Inferior parietal cortex (tissue), 1 donor: ENCODE measurements at regions not wholly inside any gene's neighbourhood (a gene's known extent, or its start where the extent isn't known, plus 50 kb on each side); places are given as distances from the start of the nearest gene placed in this dataset.

Source experiments
- DNase-seq: peaks from one replicate; pipeline ENCODE4 v3.0.0-alpha.2; 2016; ENCODE audit errors: extremely low spot score

DNA sequence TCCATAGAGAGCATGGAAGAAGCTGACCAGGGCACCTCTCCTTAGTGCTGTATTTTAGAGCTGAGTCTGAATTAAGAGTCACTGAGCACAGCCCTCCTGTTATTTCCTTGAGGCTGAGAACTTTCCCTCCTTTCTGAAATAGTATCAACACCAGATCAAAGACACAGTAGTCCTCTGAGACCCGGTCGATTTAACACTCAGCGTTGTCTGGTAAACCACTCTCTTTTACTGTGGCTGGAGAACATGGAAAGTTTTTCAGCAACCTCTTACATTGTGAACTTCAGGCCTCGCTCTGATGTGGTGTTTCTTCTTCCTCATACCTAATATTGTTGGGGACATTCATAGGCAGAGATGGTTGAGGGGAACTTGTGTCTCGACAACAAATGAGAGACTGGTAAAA lies 202.0 kb upstream of the MTPN start:
- no peak for DNase-seq

DNA sequence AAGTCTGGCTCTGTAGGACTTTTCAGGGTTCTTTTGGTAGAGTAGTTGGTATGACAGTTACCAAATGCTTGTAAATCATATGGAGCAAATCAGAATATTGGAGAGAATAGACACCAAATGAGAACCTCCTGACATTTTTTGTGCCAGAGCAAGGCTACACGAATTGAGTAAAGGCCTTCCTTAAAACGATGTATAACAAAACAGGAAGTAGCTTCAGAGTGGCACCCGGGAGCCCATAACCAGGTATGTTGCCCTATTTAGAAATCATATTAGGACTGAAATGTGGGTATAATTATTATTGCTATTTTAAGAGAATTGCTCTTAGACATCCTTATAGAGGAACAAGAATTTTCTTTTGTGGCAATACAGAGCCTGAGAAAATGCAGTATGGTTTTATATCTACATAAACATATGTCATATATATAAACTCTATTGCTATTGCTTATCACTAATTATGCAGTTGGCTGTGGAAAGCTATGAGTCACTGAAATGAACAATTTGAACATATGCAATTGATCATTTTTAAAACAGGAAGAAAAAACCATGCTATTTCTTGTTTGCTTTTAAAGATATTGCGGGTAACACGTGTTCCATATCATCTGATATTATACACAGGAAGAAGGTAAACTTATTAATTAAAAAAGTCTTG lies 197.4 kb upstream of the MTPN start:
- DNase-seq, result no peak

DNA sequence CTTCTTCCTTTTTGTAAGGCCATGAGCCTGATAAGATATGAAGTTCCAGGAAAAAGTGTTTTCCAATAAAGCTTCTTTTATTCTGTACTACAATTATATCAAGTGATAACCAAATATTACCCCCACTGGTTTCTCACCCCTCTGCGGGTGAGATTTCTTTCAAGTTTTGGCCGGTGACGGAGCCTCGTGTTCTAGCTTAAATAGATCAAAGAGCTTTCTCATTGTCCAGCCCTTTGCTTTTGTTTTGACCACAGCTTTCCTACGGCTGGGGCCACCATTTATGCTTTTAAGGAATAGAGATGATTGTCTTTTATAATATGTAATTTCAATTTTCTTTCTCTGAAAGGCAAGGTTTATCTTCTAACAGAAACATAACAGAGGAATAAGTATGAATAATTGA lies 196.7 kb upstream of the MTPN start:
- DNase-seq, result no peak

DNA sequence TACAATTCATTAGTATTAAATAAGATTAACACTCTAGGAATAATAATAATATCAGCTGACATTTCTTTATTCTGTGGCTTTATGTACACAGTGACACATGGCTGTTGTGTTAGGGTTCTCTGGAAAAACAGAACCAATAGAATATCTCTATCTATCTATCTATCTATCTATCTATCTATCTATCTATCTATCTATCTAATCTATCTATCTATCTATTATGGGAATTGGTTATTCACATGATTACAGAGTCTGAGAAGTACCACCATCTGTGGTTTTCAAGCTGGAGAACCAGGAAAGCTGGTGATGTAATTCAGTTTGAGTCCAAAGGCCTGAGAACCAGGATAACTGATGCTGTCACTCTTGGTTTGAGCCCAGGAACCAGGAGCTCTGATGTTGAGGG lies 194.1 kb upstream of the MTPN start:
- no peak for DNase-seq

DNA sequence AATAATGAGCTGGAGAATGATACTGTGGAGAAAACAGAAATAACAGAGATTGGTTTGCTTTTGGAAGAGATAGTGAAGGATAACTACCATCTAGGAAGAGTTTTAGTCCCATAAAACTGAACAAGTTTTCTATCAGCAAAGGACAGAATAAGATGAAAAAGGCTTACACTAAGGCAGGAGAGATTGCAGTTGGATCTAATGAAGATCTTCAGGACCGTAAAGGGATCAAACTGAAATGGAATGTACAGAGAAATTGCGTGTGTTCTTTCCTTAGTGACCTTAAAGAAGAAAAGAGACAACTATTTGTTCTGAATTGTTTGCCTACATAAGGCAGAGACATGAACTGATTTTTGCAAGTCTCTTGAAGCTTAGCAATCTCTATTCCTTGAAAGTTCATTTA lies 191.7 kb upstream of the MTPN start:
- no peak for DNase-seq

DNA sequence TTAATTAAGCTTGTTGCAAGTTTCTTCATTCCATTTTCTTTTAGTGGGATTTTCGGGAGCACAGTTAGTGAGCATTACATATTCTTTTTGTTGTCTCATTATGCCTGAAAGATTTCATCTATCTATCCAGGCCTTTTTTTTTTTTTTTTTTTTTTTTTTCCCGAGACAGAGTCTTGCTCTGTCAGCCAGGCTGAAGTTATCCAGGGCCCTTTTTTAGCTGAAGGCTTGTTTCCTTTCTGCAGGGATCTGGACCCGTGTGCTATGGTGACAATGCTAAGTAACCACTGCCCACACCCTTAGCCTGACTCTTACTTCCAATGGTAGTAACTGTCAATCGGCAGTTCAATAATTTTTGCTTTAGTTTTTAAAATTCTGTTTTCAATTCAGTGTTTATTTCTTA lies 190.8 kb upstream of the MTPN start:
- no peak for DNase-seq

DNA sequence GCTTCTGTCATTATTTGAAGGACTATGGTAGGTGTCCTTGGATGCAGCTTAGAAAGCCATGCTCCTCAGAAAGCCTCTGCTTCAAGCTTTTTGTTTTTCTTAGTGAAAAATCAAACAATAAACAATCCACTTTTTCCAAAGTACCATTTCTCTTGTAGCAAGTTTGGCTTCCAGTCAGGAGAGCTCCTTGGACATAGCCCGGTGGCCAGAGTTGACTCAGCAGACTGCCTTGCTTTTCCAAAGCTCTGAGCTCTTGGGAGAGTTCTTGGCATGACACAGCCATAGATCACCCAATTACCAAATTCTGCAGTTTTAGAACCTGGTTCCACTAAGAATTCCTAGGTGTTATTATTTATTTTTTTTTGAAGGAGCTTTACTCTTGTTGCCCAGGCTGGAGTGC lies 189.4 kb upstream of the MTPN start:
- DNase-seq, result no peak

DNA sequence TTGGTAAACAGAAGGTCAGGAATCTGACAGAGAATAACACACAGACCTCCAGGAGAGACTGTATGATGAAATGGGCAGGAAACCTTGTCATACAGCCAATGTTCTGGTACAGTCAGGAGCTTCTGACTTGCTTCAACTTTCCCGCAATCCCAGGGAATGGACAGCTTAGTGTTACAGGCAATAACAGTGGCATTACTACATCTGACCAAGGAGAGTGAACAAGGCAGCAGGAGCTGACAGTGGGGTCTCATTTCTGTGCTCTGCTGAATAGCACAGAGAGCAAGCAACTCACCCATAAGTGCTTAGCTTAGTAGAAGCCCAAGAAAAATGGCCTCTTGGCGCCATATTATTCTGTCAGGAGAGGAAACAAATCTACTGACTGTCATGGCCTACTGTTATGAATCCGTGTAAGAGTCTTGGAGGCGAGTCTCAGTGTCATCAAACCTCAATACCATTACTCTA lies 186.2 kb upstream of the MTPN start:
- no peak for DNase-seq

DNA sequence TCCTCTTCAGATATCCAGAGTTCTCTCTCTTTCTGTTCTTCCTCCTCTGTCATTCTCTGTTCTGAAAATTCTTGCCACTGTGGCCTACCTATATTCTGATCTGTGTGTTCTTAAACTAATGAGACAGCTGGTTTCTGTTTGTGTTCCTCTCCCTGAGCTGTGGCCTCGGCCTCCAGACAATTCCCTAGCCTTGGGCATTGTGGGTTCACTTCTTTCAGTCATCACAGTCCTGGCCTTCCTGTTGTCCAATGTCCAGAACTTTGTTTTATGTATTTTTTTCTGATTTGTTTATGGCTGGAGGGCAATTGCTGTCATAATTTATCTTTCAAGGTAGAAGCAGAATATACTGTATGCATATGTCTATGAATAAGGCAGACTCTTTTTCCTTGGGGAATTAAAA lies 173.2 kb upstream of the MTPN start:
- DNase-seq, result no peak

DNA sequence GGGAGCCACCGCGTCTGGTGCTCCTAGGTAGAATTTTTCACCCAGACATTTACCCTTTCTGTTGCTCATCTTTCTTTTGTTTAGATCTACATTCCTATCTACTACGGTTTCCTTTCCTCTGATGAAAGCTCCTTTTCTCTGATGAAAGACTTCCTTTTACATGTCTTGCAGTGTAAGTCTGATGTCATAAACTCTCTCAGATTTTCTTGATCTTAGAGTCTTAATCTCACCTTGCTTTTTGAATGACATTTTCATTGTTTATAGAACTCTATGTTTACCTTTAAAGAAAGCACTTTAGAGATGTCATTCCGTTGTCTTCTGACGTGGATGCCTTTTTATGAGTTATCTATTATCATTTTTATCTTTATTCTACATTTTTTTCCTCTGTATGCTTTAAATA lies 171.8 kb upstream of the MTPN start:
- no peak for DNase-seq

DNA sequence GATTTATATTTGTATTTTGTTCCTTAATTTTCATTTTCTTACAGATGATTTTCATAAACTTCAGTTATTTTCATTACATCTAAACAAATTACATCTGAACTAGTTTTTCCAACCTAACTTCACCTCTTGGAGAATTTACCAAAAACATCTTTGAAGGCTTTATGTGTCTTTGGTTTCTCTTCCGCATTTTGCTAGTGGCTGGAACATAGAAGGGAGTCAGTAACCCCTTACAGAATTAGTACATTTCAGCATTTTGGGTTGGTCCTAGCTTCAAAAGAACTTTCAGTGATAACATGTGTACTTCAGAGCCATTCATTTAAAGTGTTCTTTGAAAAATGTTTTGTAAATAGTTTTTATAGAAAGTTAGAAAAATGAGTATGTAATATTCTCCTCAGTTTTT lies 169.8 kb upstream of the MTPN start:
- DNase-seq, result no peak

DNA sequence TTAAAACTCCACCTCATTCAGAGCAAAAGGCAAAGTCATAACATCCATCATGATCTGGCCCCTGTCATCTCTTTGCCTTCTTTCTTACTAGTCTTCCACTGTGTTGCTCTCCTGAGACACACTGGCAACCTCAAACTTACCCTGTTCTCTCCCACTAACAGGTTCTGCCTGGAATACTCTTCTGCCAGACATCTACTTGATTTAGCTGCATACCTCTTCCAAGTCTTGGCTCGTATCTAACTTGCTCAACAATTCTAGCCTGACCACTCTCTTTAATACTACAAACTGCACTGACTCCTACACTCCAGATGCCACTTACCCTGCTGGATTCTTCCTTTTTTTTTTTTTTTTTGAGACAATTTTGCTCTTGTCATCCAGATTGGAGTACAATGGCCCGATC lies 167.0 kb upstream of the MTPN start:
- DNase-seq, result no peak

DNA sequence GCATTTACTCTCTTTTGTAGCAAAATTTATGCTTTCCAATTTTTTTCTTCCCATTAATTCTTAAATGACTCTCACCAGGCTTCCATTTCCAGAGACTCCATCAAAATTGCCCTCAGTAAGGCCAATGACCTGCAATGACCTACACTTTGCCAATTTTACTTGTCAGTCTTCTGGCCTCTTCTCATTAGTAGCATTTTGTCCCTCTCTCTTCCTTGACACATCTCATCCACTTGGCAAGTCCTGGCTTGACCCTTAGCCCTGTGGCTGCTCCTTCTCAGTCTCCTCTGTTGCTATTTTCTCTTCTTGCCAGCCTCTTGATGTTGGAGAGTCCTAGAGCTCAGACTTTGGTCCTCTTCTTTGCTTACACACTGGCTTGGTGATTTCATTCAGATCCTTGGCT lies 166.1 kb upstream of the MTPN start:
- no peak for DNase-seq

DNA sequence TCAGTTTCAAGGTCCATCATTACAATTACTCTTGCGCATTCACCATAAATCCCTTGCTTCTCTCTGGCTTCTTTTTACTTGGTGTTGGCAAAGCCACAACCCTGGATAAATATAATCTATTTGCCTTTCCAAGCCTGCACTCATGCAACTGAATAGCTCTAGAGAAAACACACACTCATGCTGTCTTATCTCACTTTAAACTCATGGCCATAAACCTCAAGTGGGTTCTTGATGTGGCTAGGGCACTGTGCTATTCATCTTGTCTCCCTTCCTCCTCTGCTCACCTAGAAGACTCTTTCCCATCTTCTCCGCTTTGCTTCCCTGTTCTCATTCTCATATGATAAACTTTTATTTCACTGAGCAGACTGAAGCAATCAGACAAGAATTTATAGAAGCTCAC lies 165.4 kb upstream of the MTPN start:
- no peak for DNase-seq

DNA sequence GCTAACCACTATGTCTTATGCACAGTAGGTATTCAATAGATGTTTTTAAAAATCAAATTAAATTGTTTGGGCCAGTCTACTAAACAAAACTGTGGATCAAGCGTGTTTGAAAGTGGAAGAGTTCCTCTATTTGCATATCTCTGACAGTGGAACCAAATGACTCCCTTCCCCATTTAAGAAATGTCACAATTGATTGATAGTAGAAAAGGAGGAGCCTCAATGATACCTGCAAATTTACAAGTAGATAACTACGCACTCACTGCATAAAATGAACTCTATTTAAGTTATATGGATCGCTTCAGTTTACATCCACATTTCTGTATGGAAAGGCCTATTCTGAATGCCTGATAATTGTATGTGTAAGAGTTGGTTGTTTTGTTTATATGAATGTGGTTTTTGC lies 163.3 kb upstream of the MTPN start:
- no peak for DNase-seq

DNA sequence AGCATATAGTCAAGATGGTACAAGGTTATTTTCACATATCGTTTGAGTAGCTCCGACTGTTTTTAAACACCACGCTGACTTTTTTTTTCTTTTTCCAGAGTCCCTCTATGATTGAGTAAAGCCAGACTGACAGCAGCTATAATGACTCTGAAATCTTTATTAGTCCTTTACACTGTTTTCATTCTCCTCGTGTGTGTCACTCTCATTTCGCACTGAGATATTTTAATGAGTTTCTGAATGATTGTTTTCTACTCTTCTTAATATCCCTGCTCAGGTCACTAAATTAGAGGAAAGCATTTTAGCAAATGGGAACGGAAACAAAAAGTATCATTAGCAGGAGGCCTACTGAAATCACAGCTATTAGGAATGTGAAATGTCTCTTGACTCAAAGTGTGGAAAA lies 162.3 kb upstream of the MTPN start:
- no peak for DNase-seq

DNA sequence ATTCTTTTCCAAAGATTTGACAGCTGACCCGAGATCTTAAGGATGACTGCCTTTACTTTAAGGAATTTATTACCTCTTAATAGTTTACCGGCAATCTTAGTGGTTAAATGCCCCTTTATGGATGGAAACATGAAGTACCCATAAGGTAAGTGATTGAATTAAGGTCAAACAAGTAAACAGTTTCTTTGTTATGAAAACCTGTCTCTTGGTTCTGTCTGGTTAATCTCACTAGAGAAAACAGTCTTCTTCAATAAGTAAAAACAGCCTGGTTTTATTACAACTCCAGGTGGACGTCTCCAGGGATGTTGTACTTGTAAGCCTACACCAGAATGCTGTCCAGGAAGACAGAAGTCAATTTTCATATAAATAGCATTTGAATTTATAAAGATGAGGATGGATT lies 161.8 kb upstream of the MTPN start:
- no peak for DNase-seq

DNA sequence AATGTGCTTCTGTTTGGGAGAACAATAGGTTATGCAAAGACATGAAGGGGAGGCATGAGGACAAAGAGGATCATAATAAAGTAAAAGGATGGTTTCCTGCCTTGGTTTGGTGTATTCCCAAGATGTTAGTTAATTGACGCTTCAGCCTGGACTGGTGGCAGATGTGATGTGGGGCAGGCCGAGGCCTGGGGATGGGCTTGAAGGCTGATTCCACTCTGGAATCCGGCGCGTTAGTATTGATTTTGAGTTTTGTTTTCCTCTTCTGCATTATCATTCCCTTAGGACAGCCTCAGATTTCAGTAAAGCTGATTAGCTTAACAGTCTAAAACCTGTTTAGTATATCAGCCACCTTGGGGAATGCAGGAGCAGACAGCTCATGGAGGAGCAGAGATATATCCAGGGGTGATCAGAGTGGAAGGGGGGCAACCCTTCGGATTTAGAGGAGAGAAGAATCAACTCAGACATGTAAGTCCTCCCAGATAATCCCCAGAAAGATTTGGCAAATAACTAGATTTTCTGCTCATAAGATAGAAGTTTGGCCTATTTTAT lies 159.8 kb upstream of the MTPN start:
- no peak for DNase-seq

DNA sequence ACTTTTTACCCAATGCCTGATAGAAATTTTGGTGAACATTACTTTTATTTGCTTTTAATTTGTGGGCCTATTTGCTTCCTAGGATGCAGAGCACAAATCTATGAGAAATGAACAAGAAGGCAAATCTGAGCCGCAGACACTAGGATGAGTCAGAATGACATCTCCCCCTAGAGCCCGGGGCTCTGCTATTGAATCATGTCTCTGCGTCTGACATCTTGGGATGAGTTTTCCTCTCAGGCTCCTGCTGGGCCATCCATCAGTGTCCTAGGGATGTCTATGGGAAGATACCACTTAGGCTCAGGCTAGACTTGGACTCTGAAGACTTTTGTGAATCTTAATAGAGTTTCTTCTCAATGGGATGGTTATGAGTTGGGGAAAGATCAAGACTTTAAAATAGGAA lies 157.3 kb upstream of the MTPN start:
- no peak for DNase-seq

DNA sequence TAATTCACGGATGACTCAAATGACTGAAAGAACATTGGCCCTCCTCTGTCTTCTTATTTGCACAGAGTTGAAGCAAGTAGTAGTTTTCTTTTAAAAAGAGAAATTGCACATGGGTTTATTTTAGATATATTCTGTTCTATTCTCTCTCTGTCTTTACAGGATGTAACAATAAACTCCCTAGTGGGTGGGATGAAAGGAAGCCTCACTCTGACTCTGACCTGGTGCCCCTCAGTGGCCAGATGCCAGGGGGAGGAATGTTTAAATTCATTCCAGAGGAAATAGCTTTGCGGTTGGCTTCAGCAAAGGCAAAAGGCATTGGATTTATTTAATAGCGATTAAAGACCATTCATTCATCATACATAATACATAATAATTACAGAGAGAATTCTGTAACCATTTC lies 156.4 kb upstream of the MTPN start:
- DNase-seq, result no peak

DNA sequence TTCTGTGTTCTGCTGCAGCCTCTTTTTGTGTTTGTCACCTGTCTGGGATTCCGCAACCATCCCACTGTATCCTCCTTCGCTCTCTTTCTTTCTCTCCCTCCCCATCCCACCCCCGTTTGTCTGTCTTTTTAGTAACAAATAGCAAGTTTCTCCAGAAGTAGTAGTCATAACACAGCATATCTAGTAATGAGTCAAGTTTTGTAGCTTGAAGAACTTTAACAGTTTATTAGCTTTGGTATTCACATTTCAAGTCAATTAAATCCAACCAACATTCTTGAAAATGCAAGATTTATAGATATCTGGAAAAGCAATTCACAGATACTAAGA lies 154.1 kb upstream of the MTPN start:
- DNase-seq, result no peak

DNA sequence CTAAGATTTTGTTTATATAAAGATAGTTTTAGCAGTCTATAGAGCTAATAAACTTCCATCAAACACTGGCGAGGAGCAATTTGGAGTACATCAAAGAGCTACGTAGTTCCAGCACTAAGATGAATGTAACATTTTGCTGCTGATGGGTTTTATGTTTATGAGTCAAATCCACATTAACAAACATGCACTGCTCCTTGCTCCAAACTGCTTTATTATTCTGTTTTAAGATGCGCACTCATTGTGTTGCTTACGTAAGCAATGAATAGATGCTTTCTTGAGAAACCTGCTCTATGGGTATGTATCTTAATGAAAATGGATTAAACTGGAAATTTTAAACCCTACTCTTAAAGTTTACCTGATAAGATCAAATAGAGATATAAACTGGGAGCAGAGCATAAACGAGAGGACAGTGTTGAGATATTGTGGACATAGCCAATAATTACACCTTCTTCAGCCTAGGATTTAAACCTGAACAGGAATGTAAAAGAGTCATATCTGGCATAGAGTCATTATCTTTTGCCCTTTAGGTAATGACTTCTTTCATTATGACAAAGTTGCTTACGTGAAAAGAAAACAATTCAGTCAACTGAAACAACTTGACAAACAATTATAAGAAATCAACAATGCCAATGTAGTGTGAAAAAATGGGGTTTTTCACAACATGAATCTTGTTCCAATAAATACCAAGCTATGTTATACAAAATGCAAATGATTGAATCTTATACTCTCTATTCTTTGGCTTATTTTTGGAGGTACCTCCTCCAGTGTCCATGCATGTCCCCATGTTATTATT lies 153.5 kb upstream of the MTPN start:
- DNase-seq, result no peak

DNA sequence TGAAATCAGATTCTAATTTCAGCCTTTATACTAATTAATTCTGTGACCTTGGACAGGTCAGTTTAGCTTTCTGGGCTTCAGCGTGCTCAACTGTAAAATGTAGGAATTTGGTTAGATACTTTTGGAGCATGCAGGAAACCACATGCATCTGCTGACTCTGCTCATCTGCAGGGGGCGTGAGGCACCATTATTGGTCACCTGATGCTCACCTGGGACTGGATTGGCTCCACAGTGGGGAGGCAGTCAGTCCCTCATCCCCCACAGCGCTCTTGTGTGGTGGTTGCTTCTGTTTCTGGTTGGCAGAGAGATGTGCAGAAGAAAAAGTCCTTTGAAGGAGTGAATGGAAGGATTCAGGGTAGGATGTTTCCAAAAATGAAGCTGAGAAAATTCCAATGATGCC lies 150.9 kb upstream of the MTPN start:
- DNase-seq, result no peak

DNA sequence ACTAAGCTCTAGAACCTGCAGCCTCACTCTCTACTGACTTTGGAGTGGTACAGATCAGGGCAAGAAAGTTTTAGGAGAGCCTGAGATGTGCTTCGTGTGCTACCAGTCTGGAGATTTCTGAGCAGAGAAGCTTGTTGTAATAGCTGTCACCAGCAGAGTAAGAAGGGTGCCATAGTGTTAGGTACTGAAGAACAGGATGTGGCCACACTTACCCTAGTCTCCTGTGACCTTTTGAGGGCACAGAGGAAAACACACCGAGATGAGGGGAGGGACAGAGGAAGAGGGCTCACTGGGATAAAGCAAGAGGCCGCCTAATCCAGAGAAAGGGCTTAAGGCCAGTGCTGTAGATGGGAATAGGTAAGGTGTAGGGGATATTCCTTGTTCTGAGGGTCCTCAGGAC lies 146.2 kb upstream of the MTPN start:
- DNase-seq, result no peak
